HepG2 (cell line): ENCODE measurements at regions not wholly inside any gene's neighbourhood (a gene's known extent, or its start where the extent isn't known, plus 50 kb on each side); places are given as distances from the start of the nearest gene placed in this dataset.

Experiments used
- ATAC-seq: fragments of 200-7000 bp; cut with Tn5 transposase; 3 replicates; pipeline ENCODE4 v1.9.1; 2020; ENCODE audit warnings: mild to moderate bottlenecking, moderate library complexity
- BruUV-seq: library from RNA; stranded (reverse); fragments of 400-500 nt; replicated peaks from 2 replicates; lab custom pipeline; 2021; lab: Mats Ljungman, UMichigan
- CTCF ChIA-PET: fragments of 300-600 bp; formaldehyde crosslinking; extraction: SDS; loops from one replicate; lab custom pipeline; 2021; ENCODE audit warnings: low total read pairs, inconsistent platforms, low intra/inter-chr PET ratio; lab: Yijun Ruan, JAX
- POLR2A ChIA-PET: fragments of 350-600 bp; sonication (Branson Sonifier 250); formaldehyde crosslinking; loops from one replicate; lab custom pipeline; 2020; ENCODE audit warnings: antibody characterized with exemption, inconsistent platforms; lab: Yijun Ruan, JAX
- DNase-seq: peaks from one replicate; pipeline ENCODE4 v3.0.0-alpha.2; 2015; ENCODE audit warnings: low spot score
- FAIRE-seq: peaks from 3 replicates; lab custom pipeline; 2011; peaks lifted over from hg19 to GRCh38; lab: Jason Lieb, UNC
- H2AFZ ChIP-seq: one replicate; pipeline ENCODE4 v1.6.1; 2011; ENCODE audit warnings: low read length, inconsistent platforms
- H3K27ac ChIP-seq: fragments of 300-600 bp; 3 replicates; pipeline ENCODE4 v1.8.0; 2011; ENCODE audit warnings: mixed run types, mild to moderate bottlenecking, mixed read lengths, low read length, inconsistent platforms; ENCODE audit not compliant: insufficient read depth; ENCODE audit errors: extremely low read length
- H3K27me3 ChIP-seq, 2 experiments: fragments of 200-600 bp in 1 of 2; 2 replicates in 1 of 2; 3 replicates in 1 of 2; pipeline versions ENCODE4 v1.6.0 to v1.8.0; 2011; ENCODE audit warnings: low read length in 2 of 2, mild to moderate bottlenecking in 2 of 2, moderate library complexity in 2 of 2, inconsistent platforms in 1 of 2; ENCODE audit not compliant: insufficient read depth in 2 of 2, control insufficient read depth in 1 of 2
- H3K36me3 ChIP-seq, 2 experiments: fragments of 200-600 bp in 1 of 2; replicated peaks in 1 of 2; 2 replicates in 1 of 2; 3 replicates in 1 of 2; pipeline versions ENCODE4 v1.5.1 to v1.8.0; 2011; ENCODE audit warnings: low read length in 2 of 2, inconsistent platforms in 1 of 2; ENCODE audit not compliant: insufficient read depth in 2 of 2, control insufficient read depth in 1 of 2
- H3K4me1 ChIP-seq: 2 replicates; pipeline ENCODE4 v1.5.1; 2012; ENCODE audit warnings: low read length, inconsistent platforms; ENCODE audit not compliant: insufficient read depth
- H3K4me2 ChIP-seq: 2 replicates; pipeline ENCODE4 v1.6.0; 2011; ENCODE audit warnings: low read depth, low read length, inconsistent platforms
- H3K4me3 ChIP-seq, 3 experiments: fragments of 200-600 bp in 1 of 3; sonication (generic), shearing (Covaris generic) in 1 of 3; replicated peaks in 1 of 3; 2 replicates each; pipeline ENCODE4 v1.5.1; 2011 to 2016; ENCODE audit warnings: low read length in 3 of 3, inconsistent platforms in 2 of 3, low read depth in 2 of 3, mild to moderate bottlenecking in 2 of 3, control low read depth in 1 of 3, mixed read lengths in 1 of 3; ENCODE audit not compliant: insufficient read depth in 1 of 3
- H3K79me2 ChIP-seq: one replicate; pipeline ENCODE4 v1.6.1; 2011; ENCODE audit warnings: low read length, inconsistent platforms; ENCODE audit not compliant: insufficient read depth
- H3K9ac ChIP-seq: 2 replicates; pipeline ENCODE4 v1.6.0; 2011; ENCODE audit warnings: mild to moderate bottlenecking, low read depth, low read length, inconsistent platforms; ENCODE audit not compliant: insufficient read depth
- H3K9me3 ChIP-seq: 2 replicates; pipeline ENCODE4 v1.5.1; 2012; ENCODE audit warnings: mild to moderate bottlenecking, low read length
- H4K20me1 ChIP-seq: 2 replicates; pipeline ENCODE4 v1.6.0; 2011; ENCODE audit warnings: inconsistent platforms, mild to moderate bottlenecking, low read length, moderate library complexity; ENCODE audit not compliant: insufficient read depth
- CREB1 ChIP-seq, 2 experiments: fragments of 450-650 bp in 1 of 2; IDR thresholded peaks; 2 replicates each; pipeline ENCODE4 v1.6.1; 2016 to 2017; ENCODE audit warnings: control low read depth in 1 of 2, mild to moderate bottlenecking in 1 of 2, missing compliant biosample characterization in 1 of 2, missing genetic modification characterization in 1 of 2
- GABPA ChIP-seq, 2 experiments: IDR thresholded peaks; 2 replicates each; pipeline ENCODE4 v1.6.1; 2011 to 2016; ENCODE audit warnings: low read depth in 2 of 2, low read length in 1 of 2, missing biosample characterization in 1 of 2, missing genetic modification characterization in 1 of 2
- HHEX ChIP-seq: IDR thresholded peaks from 2 replicates; pipeline ENCODE4 v1.6.1; 2016; ENCODE audit warnings: control low read depth
- MIXL1 ChIP-seq: IDR thresholded peaks from 2 replicates; pipeline ENCODE4 v1.6.1; 2016
- NFYB ChIP-seq: sonication (generic); formaldehyde crosslinking; IDR thresholded peaks from 2 replicates; pipeline ENCODE4 v1.4.0; 2020; ENCODE audit warnings: missing genetic modification reagents
- SCMH1 ChIP-seq: sonication (generic); formaldehyde crosslinking; IDR thresholded peaks from 2 replicates; pipeline ENCODE4 v1.9.0; 2021; ENCODE audit warnings: missing genetic modification reagents, mild to moderate bottlenecking, borderline replicate concordance
- SIX4 ChIP-seq: sonication (generic); formaldehyde crosslinking; IDR thresholded peaks from 2 replicates; pipeline ENCODE4 v1.4.0; 2020; ENCODE audit warnings: missing genetic modification reagents
- SRSF9 ChIP-seq: fragments of 200-400 bp; formaldehyde crosslinking; IDR thresholded peaks from 2 replicates; pipeline ENCODE4 v1.6.1; 2018; ENCODE audit warnings: borderline replicate concordance, mild to moderate bottlenecking, low read depth, low read length; ENCODE audit not compliant: insufficient read depth, poor library complexity, severe bottlenecking
- TBL1XR1 ChIP-seq: fragments of 150-350 bp; IDR thresholded peaks from 2 replicates; pipeline ENCODE4 v1.6.1; 2014; ENCODE audit warnings: borderline replicate concordance, low read length; ENCODE audit not compliant: partially characterized antibody
- TSC22D2 ChIP-seq: sonication (generic); formaldehyde crosslinking; IDR thresholded peaks from 2 replicates; pipeline ENCODE4 v1.5.1; 2020; ENCODE audit warnings: missing genetic modification reagents, mild to moderate bottlenecking, borderline replicate concordance
- WIZ ChIP-seq: sonication (generic); formaldehyde crosslinking; IDR thresholded peaks from 2 replicates; pipeline ENCODE4 v1.5.1; 2020; ENCODE audit warnings: mild to moderate bottlenecking, missing genetic modification reagents
- ZNF331 ChIP-seq: sonication (generic); formaldehyde crosslinking; IDR thresholded peaks from 2 replicates; pipeline ENCODE4 v1.4.0; 2020; ENCODE audit warnings: missing genetic modification reagents
- ZNF724P ChIP-seq: sonication (generic); formaldehyde crosslinking; IDR thresholded peaks from 2 replicates; pipeline ENCODE4 v1.8.0; 2022; ENCODE audit warnings: missing genetic modification reagents, borderline replicate concordance
- ZNF737 ChIP-seq: sonication (generic); formaldehyde crosslinking; IDR thresholded peaks from 2 replicates; pipeline ENCODE4 v1.5.0; 2020; ENCODE audit warnings: missing genetic modification reagents, mild to moderate bottlenecking, borderline replicate concordance
- ZNF777 ChIP-seq: sonication (generic); formaldehyde crosslinking; IDR thresholded peaks from 2 replicates; pipeline ENCODE4 v1.4.0; 2020; ENCODE audit warnings: missing genetic modification reagents
- ZNF850 ChIP-seq: sonication (generic); formaldehyde crosslinking; conservative IDR thresholded peaks from 2 replicates; pipeline ENCODE4 v1.9.0; 2021; ENCODE audit warnings: mild to moderate bottlenecking, missing genetic modification reagents
- WGBS: methylation state at CpG from one replicate; pipeline ENCODE4 v1.1.6; 2017; ENCODE audit warnings: low lambda C conversion rate; 5-methylcytosine and 5-hydroxymethylcytosine counted together
- in situ Hi-C: cut with HindIII; loops from 2 replicates; pipeline ENCODE4 v1.10.0; 2017; ENCODE audit warnings: low pct_unique_long_range_greater_than_20kb; ENCODE audit not compliant: extremely low pct_ligation_motif_present
- intact Hi-C: fragments of 100-400 bp; cut with micrococcal nuclease; formaldehyde crosslinking; loops from one replicate; pipeline ENCODE4 v1.10.0; 2022; ENCODE audit not compliant: unreplicated experiment
- TF ChIP-seq, protein P1 (sequence below): sonication (generic); formaldehyde crosslinking; IDR thresholded peaks from 2 replicates; pipeline ENCODE4 v1.4.0; 2020; ENCODE audit warnings: missing genetic modification reagents
- TF ChIP-seq, protein P2 (sequence below): sonication (generic); formaldehyde crosslinking; IDR thresholded peaks from 2 replicates; pipeline ENCODE4 v1.4.0; 2020; ENCODE audit warnings: missing genetic modification reagents
- TF ChIP-seq, protein P3 (sequence below): sonication (generic); formaldehyde crosslinking; IDR thresholded peaks from 2 replicates; pipeline ENCODE4 v1.4.0; 2020; ENCODE audit warnings: missing genetic modification reagents

DNA sequence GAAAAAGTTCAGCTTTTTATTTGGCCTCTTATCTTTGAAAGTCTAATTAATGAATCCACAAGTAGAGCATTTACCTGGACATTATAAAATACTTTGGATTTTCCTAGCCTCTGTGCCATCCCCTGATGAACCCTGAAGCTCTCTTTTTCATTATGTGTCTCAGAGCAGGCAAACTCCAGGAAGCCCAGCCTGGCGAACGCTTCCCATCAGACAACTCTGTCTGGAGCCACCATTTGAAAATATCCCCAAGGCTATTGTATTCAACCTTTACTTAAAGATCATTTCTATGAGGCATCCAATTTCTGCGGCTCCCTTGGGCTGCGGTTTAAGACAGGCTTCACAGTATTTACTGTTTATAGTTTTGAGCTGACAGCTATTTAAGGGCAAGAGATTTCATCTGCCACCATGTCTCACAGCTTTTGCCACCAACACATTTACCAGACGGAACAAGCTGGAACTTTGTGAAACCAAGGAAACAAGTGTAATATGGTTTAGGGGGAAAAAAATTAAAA lies 257.2 kb upstream of the GLI3 start (continued):
- TF ChIP-seq, protein P1, sequence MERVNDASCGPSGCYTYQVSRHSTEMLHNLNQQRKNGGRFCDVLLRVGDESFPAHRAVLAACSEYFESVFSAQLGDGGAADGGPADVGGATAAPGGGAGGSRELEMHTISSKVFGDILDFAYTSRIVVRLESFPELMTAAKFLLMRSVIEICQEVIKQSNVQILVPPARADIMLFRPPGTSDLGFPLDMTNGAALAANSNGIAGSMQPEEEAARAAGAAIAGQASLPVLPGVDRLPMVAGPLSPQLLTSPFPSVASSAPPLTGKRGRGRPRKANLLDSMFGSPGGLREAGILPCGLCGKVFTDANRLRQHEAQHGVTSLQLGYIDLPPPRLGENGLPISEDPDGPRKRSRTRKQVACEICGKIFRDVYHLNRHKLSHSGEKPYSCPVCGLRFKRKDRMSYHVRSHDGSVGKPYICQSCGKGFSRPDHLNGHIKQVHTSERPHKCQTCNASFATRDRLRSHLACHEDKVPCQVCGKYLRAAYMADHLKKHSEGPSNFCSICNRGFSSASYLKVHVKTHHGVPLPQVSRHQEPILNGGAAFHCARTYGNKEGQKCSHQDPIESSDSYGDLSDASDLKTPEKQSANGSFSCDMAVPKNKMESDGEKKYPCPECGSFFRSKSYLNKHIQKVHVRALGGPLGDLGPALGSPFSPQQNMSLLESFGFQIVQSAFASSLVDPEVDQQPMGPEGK (CRISPR knock-in tag) = no peak
- TF ChIP-seq WIZ (CRISPR knock-in tag) = no peak

DNA sequence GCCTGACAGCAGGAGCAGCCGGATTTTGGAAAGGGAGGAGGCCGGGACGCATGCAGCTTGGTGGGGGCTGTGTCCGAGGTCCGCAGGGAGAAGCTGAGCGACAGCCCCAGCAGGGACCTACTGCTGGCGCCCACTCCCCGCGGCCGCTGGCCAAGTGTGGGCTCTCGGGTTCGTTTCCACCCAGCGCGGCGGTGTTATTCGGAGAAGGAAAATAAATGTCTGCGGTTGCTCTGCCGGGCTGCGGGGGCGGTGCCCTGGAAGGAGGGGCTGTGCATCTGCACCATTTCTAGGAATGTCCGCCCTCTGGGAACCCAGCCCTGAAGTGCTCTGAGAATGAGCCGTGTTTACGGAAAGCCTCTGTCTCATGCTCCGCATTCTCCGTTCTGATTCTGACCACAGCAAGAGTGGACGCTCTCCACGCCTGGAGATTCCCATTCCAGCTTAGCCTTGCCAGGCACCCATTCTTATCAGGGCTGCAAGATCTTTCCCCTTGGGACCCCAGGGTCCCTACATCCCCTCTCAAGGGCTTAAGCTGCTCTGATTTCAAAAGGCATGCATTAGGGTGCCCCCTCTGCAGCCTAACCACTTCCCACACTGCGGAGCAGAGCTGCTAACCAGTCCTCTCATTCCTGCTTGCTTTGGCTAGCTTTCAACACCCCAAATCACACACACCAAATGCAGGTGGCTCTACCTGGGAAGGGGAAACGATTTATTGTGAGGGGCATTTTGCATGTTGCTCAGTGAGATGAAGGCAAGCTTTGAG lies 256.6 kb upstream of the GLI3 start:
- H2AFZ ChIP-seq = no peak overlapping the region
- no peaks in the 10 kb centered on the region for H3K4me1 ChIP-seq
- H3K79me2 ChIP-seq = no peaks in the 10 kb centered on the region
- H3K9ac ChIP-seq = no peak overlapping the region
- no peak overlapping the region for H3K4me3 ChIP-seq
- ATAC-seq (peak; percentile 32; the same call in 2 of the 3 replicates), DNase-seq (no peak), FAIRE-seq (no peak)
- BruUV-seq = no TSS peak
- H3K27ac ChIP-seq = no peak overlapping the region
- POLR2A ChIA-PET = no interaction called here
- H3K4me2 ChIP-seq = no peak overlapping the region
- in situ Hi-C loops (no loop called here), intact Hi-C loops (no loop called here)
- no peaks in the 10 kb centered on the region for H4K20me1 ChIP-seq
- CTCF ChIA-PET = no interaction called here
- H3K9me3 ChIP-seq = no peaks in the 10 kb centered on the region; the same call in 1 of the 2 replicates
- H3K27me3 ChIP-seq = no peaks in the 10 kb centered on the region
- H3K36me3 ChIP-seq = no peaks in the 10 kb centered on the region
- WGBS = 40% methylated on average over 3 of the region's 29 CpGs
- TF ChIP-seq NFYB (CRISPR knock-in tag) (no peak), ZNF331 (CRISPR knock-in tag) (no peak), MIXL1 (no peak), TSC22D2 (CRISPR knock-in tag) (no peak), TBL1XR1 (no peak), ZNF777 (CRISPR knock-in tag) (no peak), ZNF850 (CRISPR knock-in tag) (no peak), HHEX (CRISPR knock-in tag) (no peak), SRSF9 (no peak), SCMH1 (CRISPR knock-in tag) (no peak), ZNF724P (CRISPR knock-in tag) (no peak), GABPA (IDR thresholded peaks at IDR 0.05; ENCODE audit: low read depth, low read length) (no peak), GABPA (CRISPR knock-in tag; IDR thresholded peaks at IDR 0.05; ENCODE audit: low read depth) (no peak), ZNF737 (CRISPR knock-in tag) (no peak), CREB1 (IDR thresholded peaks at IDR 0.05) (no peak), CREB1 (CRISPR knock-in tag; IDR thresholded peaks at IDR 0.05) (no peak), SIX4 (CRISPR knock-in tag) (no peak)
- TF ChIP-seq, protein P2, sequence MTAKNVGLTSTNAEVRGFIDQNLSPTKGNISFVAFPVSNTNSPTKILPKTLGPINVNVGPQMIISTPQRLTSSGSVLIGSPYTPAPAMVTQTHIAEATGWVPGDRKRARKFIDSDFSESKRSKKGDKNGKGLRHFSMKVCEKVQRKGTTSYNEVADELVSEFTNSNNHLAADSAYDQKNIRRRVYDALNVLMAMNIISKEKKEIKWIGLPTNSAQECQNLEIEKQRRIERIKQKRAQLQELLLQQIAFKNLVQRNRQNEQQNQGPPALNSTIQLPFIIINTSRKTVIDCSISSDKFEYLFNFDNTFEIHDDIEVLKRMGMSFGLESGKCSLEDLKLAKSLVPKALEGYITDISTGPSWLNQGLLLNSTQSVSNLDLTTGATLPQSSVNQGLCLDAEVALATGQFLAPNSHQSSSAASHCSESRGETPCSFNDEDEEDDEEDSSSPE = no peak
- TF ChIP-seq, protein P3, sequence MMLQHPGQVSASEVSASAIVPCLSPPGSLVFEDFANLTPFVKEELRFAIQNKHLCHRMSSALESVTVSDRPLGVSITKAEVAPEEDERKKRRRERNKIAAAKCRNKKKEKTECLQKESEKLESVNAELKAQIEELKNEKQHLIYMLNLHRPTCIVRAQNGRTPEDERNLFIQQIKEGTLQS = no peak
